B cell (primary cell): ENCODE measurements at regions not wholly inside any gene's neighbourhood (a gene's known extent, or its start where the extent isn't known, plus 50 kb on each side); places are given as distances from the start of the nearest gene placed in this dataset.

ENCODE experiments used
- ATAC-seq: fragments of 200-7000 bp; cut with Tn5 transposase; one replicate; pipeline ENCODE4 v1.10.0; 2021; ENCODE audit warnings: low read depth, mild to moderate bottlenecking, moderate number of reproducible peaks, moderate library complexity
- CTCF ChIA-PET: fragments of 350-600 bp; sonication (Branson Sonifier 250); formaldehyde crosslinking; loops from one replicate; lab custom pipeline; 2021; ENCODE audit warnings: antibody characterized with exemption, inconsistent platforms; lab: Charles Lee
- POLR2A ChIA-PET: fragments of 350-600 bp; sonication (Branson Sonifier 250); formaldehyde crosslinking; loops from one replicate; lab custom pipeline; 2021; ENCODE audit warnings: antibody characterized with exemption; lab: Charles Lee
- DNase-seq: peaks from one replicate; pipeline ENCODE4 v3.0.0; 2013
- H2AFZ ChIP-seq: 2 replicates; pipeline ENCODE4 v1.6.1; 2012; ENCODE audit warnings: mild to moderate bottlenecking, low read depth, low read length; ENCODE audit not compliant: insufficient read depth, poor library complexity, severe bottlenecking
- H3K27ac ChIP-seq, 2 donors: 1 replicate in 1 of 2; 2 replicates in 1 of 2; pipeline ENCODE4 v1.5.1; 2012 to 2013; ENCODE audit warnings: low read length in 2 of 2, mild to moderate bottlenecking in 2 of 2, moderate library complexity in 1 of 2
- H3K27me3 ChIP-seq, 4 experiments: fragments of 200-600 bp in 1 of 4; sonication (generic) in 1 of 4; replicated peaks in 1 of 4; 1 replicate in 2 of 4; 2 replicates in 2 of 4; pipeline versions ENCODE4 v1.6.1 to v1.7.0; 2013 to 2016; ENCODE audit warnings: low read length in 3 of 4, mild to moderate bottlenecking in 2 of 4, mixed read lengths in 1 of 4, moderate library complexity in 1 of 4; ENCODE audit not compliant: insufficient read depth in 4 of 4, control insufficient read depth in 3 of 4; ENCODE audit errors: control extremely low read depth in 1 of 4
- H3K36me3 ChIP-seq, 2 experiments: replicated peaks in 1 of 2; 1 replicate in 1 of 2; 2 replicates in 1 of 2; pipeline versions ENCODE4 v1.6.1 to v1.7.1; 2013; ENCODE audit warnings: low read length in 1 of 2; ENCODE audit not compliant: insufficient read depth in 2 of 2, control insufficient read depth in 1 of 2; ENCODE audit errors: control extremely low read depth in 1 of 2, extremely low read depth in 1 of 2
- H3K4me1 ChIP-seq, 2 donors: fragments of 200-600 bp in 1 of 2; sonication (generic) in 1 of 2; 1 replicate in 1 of 2; 2 replicates in 1 of 2; pipeline versions ENCODE4 v1.5.1 to v1.6.1; 2013 to 2017; ENCODE audit warnings: low read length in 2 of 2; ENCODE audit not compliant: control insufficient read depth in 2 of 2, insufficient read depth in 2 of 2
- H3K4me2 ChIP-seq: replicated peaks from 2 replicates; pipeline ENCODE3; 2012; ENCODE audit warnings: mild to moderate bottlenecking, low read depth, low read length; ENCODE audit not compliant: poor library complexity, severe bottlenecking
- H3K4me3 ChIP-seq, 5 experiments: fragments of 200-600 bp in 1 of 5; sonication (generic) in 1 of 5; 1 replicate in 3 of 5; 2 replicates in 2 of 5; pipeline versions ENCODE4 v1.5.1 to v1.7.0; 2011 to 2016; ENCODE audit warnings: low read length in 4 of 5, mild to moderate bottlenecking in 4 of 5, low read depth in 2 of 5, control low read depth in 1 of 5, moderate library complexity in 1 of 5; ENCODE audit not compliant: insufficient read depth in 1 of 5; ENCODE audit errors: control extremely low read depth in 1 of 5, extremely low read depth in 1 of 5
- H3K79me2 ChIP-seq: fragments of 200-600 bp; sonication (generic); one replicate; pipeline ENCODE4 v1.6.0; 2016; ENCODE audit warnings: low read length; ENCODE audit not compliant: control insufficient read depth, insufficient read depth
- H3K9ac ChIP-seq: fragments of 200-600 bp; sonication (generic); 2 replicates; pipeline ENCODE4 v1.6.1; 2017; ENCODE audit warnings: mild to moderate bottlenecking, low read length, moderate library complexity
- H3K9me3 ChIP-seq, 3 donors: one replicate each; pipeline versions ENCODE4 v1.6.1 to v1.7.1; 2013; ENCODE audit warnings: low read length in 2 of 3; ENCODE audit not compliant: control insufficient read depth in 2 of 3, insufficient read depth in 1 of 3; ENCODE audit errors: control extremely low read depth in 1 of 3
- H4K20me1 ChIP-seq: 2 replicates; pipeline ENCODE4 v1.6.0; 2012; ENCODE audit warnings: mild to moderate bottlenecking, low read length; ENCODE audit not compliant: insufficient read depth, control insufficient read depth, poor library complexity, severe bottlenecking
- H3K27ac Mint-ChIP-seq: one replicate; pipeline ENCODE4 v1.8.0; 2021; ENCODE audit warnings: mixed read lengths
- H3K27me3 Mint-ChIP-seq: one replicate; pipeline ENCODE4 v1.8.0; 2021; ENCODE audit warnings: mixed read lengths
- H3K4me1 Mint-ChIP-seq: one replicate; pipeline ENCODE4 v1.8.0; 2021; ENCODE audit warnings: mixed read lengths
- H3K4me3 Mint-ChIP-seq: one replicate; pipeline ENCODE4 v1.8.0; 2021; ENCODE audit warnings: mixed read lengths
- H3K9me3 Mint-ChIP-seq: one replicate; pipeline ENCODE4 v1.8.0; 2022; ENCODE audit warnings: mixed read lengths; ENCODE audit not compliant: insufficient read depth
- EZH2 ChIP-seq: IDR thresholded peaks from 2 replicates; pipeline ENCODE4 v1.6.1; 2012; ENCODE audit warnings: borderline replicate concordance, low read depth, mild to moderate bottlenecking, moderate library complexity, low read length; ENCODE audit not compliant: insufficient read depth, poor library complexity, severe bottlenecking
- WGBS: methylation state at CpG from one replicate; pipeline ENCODE4 v1.1.5; 2013; ENCODE audit warnings: missing lambda C conversion rate; ENCODE audit not compliant: insufficient coverage; 5-methylcytosine and 5-hydroxymethylcytosine counted together
- intact Hi-C: fragments of 100-400 bp; cut with micrococcal nuclease; formaldehyde crosslinking; loops from one replicate; pipeline ENCODE4 v1.10.0; 2022
- TF ChIP-seq, protein P1 (sequence below): fragments of 200-600 bp; IDR thresholded peaks from one replicate; pipeline ENCODE4 v1.8.0; 2022; ENCODE audit warnings: antibody characterized with exemption, mild to moderate bottlenecking

GRCh38 chr15:70480196-70480856, 283.0 kb downstream of the UACA start:
- no peaks in the 10 kb centered on the region for H4K20me1 ChIP-seq
- Mint-ChIP-seq H3K27ac (peak overlapping the region; percentile 11), H3K9me3 (peaks cover 4% of the 10 kb centered on the region), H3K4me1 (peaks cover 34% of the 10 kb centered on the region), H3K27me3 (peaks cover 7% of the 10 kb centered on the region), H3K4me3 (peak overlapping the region; percentile 10)
- no peaks in the 10 kb centered on the region for H3K79me2 ChIP-seq
- peaks cover 0 to 25% (median 0%) of the 10 kb centered on the region in 3 donors for H3K9me3 ChIP-seq
- intact Hi-C loops, result loop anchor here (10.0 kb wide), 1 partner anchor 156 kb away; no protein-coding TSS in a partner anchor
- H3K27me3 ChIP-seq, result peaks cover 0 to 3% (median 0%) of the 10 kb centered on the region in 4 experiments
- WGBS, result 10% methylated on average over 6 of the region's 7 CpGs
- DNase-seq (no peak), ATAC-seq (peak; percentile 16)
- no peak overlapping the region for H3K27ac ChIP-seq
- H3K9ac ChIP-seq, result no peak overlapping the region
- no peaks in the 10 kb centered on the region for H3K36me3 ChIP-seq
- peak overlapping the region; percentile 40 for H3K4me2 ChIP-seq
- H3K4me1 ChIP-seq, result peaks cover 32 to 36% of the 10 kb centered on the region in 2 donors
- ChIA-PET POLR2A (interaction anchor here (0.6 kb wide), 1 partner anchor 344 kb away, joined by 7 read pairs; no protein-coding TSS in a partner anchor), CTCF (interaction anchor here (1.3 to 7.0 kb wide), 3 partner anchors 9 to 19 kb away, joined by 3 to 46 read pairs (median 5); no protein-coding TSS in a partner anchor)
- no peak overlapping the region for H3K4me3 ChIP-seq
- TF ChIP-seq EZH2, result no peak
- TF ChIP-seq, protein P1, sequence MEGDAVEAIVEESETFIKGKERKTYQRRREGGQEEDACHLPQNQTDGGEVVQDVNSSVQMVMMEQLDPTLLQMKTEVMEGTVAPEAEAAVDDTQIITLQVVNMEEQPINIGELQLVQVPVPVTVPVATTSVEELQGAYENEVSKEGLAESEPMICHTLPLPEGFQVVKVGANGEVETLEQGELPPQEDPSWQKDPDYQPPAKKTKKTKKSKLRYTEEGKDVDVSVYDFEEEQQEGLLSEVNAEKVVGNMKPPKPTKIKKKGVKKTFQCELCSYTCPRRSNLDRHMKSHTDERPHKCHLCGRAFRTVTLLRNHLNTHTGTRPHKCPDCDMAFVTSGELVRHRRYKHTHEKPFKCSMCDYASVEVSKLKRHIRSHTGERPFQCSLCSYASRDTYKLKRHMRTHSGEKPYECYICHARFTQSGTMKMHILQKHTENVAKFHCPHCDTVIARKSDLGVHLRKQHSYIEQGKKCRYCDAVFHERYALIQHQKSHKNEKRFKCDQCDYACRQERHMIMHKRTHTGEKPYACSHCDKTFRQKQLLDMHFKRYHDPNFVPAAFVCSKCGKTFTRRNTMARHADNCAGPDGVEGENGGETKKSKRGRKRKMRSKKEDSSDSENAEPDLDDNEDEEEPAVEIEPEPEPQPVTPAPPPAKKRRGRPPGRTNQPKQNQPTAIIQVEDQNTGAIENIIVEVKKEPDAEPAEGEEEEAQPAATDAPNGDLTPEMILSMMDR, result no peak
- H2AFZ ChIP-seq, result no peak overlapping the region

- H3K9me3 Mint-ChIP-seq, result peaks cover 4% of the 10 kb centered on the region
- intact Hi-C loops, result loop anchor here (5.0 to 10.0 kb wide), 2 partner anchors 155 to 1017 kb away; no protein-coding TSS in a partner anchor
- ChIA-PET POLR2A (no interaction called here), CTCF (interaction anchor here (1.2 to 7.0 kb wide), 4 partner anchors 10 to 47 kb away, joined by 3 to 46 read pairs (median 4); no protein-coding TSS in a partner anchor)
- Histone ChIP-seq H3K79me2 (no peaks in the 10 kb centered on the region), H4K20me1 (no peaks in the 10 kb centered on the region), H3K4me3 (no peak overlapping the region), H2AFZ (no peak overlapping the region), H3K27me3 (peaks cover 0 to 3% (median 0%) of the 10 kb centered on the region in 4 experiments), H3K9ac (no peak overlapping the region), H3K4me2 (peak overlapping the region; percentile 40), H3K27ac (no peak overlapping the region), H3K4me1 (peaks cover 36 to 42% of the 10 kb centered on the region in 2 donors), H3K36me3 (no peaks in the 10 kb centered on the region), H3K9me3 (peaks cover 0 to 25% (median 0%) of the 10 kb centered on the region in 3 donors)
- H3K4me1 Mint-ChIP-seq, result peaks cover 40% of the 10 kb centered on the region
- 52% methylated on average over 9 of the region's 12 CpGs for WGBS
- DNase-seq, result peak; percentile 27
- peaks cover 7% of the 10 kb centered on the region for H3K27me3 Mint-ChIP-seq
- H3K27ac Mint-ChIP-seq, result peak overlapping the region; percentile 63
- ATAC-seq, result peak; percentile 34
- TF ChIP-seq, protein P1, result no peak
- no peak for TF ChIP-seq EZH2
- H3K4me3 Mint-ChIP-seq, result no peak overlapping the region
Measured at GRCh38 chr15:70479785-70480184, 283.6 kb downstream of the UACA start.
